Lung (tissue), 11 donors: ENCODE measurements at regions not wholly inside any gene's neighbourhood (a gene's known extent, or its start where the extent isn't known, plus 50 kb on each side); places are given as distances from the start of the nearest gene placed in this dataset.

Source experiments
- ATAC-seq: fragments of 200-7000 bp; cut with Tn5 transposase; one replicate; pipeline ENCODE4 v1.9.1; 2020; ENCODE audit warnings: moderate number of reproducible peaks; ENCODE audit not compliant: insufficient read depth, low FRiP score
- DNase-seq, 3 donors: peaks; one replicate each; pipeline ENCODE4 v3.0.0-alpha.2; 2013 to 2017
- H3K27ac ChIP-seq, 2 donors: one replicate each; pipeline ENCODE4 v1.5.1; 2013; ENCODE audit warnings: mild to moderate bottlenecking in 2 of 2, moderate library complexity in 2 of 2, control low read depth in 1 of 2, inconsistent platforms in 1 of 2, low read depth in 1 of 2, low read length in 1 of 2
- H3K27me3 ChIP-seq, 3 donors: one replicate each; pipeline ENCODE4 v1.5.1; 2013; ENCODE audit warnings: low read length in 2 of 3; ENCODE audit not compliant: control insufficient read depth in 3 of 3, insufficient read depth in 3 of 3
- H3K36me3 ChIP-seq, 4 donors: one replicate each; pipeline ENCODE4 v1.5.1; 2013; ENCODE audit warnings: low read length in 4 of 4, mild to moderate bottlenecking in 1 of 4, moderate library complexity in 1 of 4; ENCODE audit not compliant: control insufficient read depth in 4 of 4, insufficient read depth in 4 of 4
- H3K4me1 ChIP-seq, 5 donors: one replicate each; pipeline ENCODE4 v1.5.1; 2013; ENCODE audit warnings: low read length in 5 of 5, mild to moderate bottlenecking in 2 of 5, moderate library complexity in 1 of 5; ENCODE audit not compliant: control insufficient read depth in 5 of 5, insufficient read depth in 5 of 5
- H3K4me3 ChIP-seq: one replicate; pipeline ENCODE4 v1.5.1; 2013; ENCODE audit warnings: mild to moderate bottlenecking, control low read depth, moderate library complexity
- H3K9ac ChIP-seq, 2 donors: one replicate each; pipeline ENCODE4 v1.5.1; 2013; ENCODE audit warnings: low read length in 2 of 2, control low read depth in 1 of 2; ENCODE audit not compliant: insufficient read depth in 1 of 2
- H3K9me3 ChIP-seq, 4 donors: one replicate each; pipeline ENCODE4 v1.5.1; 2013; ENCODE audit warnings: low read length in 3 of 4, mild to moderate bottlenecking in 1 of 4, moderate library complexity in 1 of 4; ENCODE audit not compliant: control insufficient read depth in 4 of 4, insufficient read depth in 3 of 4
- WGBS, 2 donors: extraction: QIAGEN DNeasy Blood & Tissue Kit; methylation state at CpG; one replicate each; pipeline ENCODE4 v1.1.7; 2013; 5-methylcytosine and 5-hydroxymethylcytosine counted together
- TF ChIP-seq, protein P1 (sequence below): IDR thresholded peaks from 2 replicates; pipeline ENCODE4 v1.5.1; 2012; ENCODE audit warnings: mild to moderate bottlenecking; ENCODE audit errors: control extremely low read depth, extremely low read depth
- donor health status: control.
- donor health status: control.
- donor health status: Bipolar disorder and iron deficiency.
- donor health status: healthy.
- donor health status: DM: yes; HTN: yes; CAD: no.

- H3K27ac ChIP-seq = no peak overlapping the region
- H3K27me3 ChIP-seq = no peaks in the 10 kb centered on the region
- 75 to 76% methylated on average over 1 of the region's 1 CpG for WGBS, 2 donors
- H3K9me3 ChIP-seq = no peaks in the 10 kb centered on the region
- no peak for ATAC-seq
- no peak overlapping the region for H3K9ac ChIP-seq
- no peaks in the 10 kb centered on the region for H3K36me3 ChIP-seq
- TF ChIP-seq, protein P1, sequence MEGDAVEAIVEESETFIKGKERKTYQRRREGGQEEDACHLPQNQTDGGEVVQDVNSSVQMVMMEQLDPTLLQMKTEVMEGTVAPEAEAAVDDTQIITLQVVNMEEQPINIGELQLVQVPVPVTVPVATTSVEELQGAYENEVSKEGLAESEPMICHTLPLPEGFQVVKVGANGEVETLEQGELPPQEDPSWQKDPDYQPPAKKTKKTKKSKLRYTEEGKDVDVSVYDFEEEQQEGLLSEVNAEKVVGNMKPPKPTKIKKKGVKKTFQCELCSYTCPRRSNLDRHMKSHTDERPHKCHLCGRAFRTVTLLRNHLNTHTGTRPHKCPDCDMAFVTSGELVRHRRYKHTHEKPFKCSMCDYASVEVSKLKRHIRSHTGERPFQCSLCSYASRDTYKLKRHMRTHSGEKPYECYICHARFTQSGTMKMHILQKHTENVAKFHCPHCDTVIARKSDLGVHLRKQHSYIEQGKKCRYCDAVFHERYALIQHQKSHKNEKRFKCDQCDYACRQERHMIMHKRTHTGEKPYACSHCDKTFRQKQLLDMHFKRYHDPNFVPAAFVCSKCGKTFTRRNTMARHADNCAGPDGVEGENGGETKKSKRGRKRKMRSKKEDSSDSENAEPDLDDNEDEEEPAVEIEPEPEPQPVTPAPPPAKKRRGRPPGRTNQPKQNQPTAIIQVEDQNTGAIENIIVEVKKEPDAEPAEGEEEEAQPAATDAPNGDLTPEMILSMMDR = no peak
- DNase-seq = no peak
- no peaks in the 10 kb centered on the region for H3K4me1 ChIP-seq
- H3K4me3 ChIP-seq = no peak overlapping the region
These were observed 836.7 kb downstream of the CBLN2 start for GRCh38 chr18:71707400-71707799.

DNA sequence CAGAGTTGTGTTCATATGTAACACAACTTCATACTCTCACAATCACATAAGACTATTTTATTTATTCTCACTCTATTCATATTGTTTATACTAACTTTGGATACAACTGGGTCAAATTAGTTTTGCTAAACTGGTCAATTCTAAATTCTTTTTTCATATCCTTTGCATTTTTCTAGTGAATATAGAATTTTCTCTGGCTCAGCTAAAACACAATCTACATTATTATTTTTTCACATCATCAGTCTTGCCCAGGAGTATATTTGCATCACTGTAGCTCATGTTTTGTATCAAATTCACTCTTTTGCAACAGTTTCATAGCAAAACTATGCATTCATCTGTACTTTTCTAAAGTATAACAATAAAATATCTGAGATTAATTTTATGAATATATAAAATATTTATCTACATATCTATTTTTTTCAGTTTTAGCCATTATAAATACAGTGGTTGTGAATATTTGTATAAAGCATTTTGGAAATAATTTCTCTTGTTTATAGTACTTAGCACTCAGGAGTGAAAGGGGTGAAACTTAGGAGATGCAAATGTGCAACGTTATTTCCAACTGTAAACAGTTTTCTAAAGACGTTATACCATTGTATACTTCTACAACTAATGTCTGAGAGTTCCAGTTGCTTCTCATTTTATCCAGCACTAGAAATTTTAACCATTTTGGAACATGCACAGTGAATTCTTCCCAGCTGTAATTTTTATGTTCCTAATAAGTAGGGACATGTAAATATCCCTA lies 854.6 kb downstream of the CBLN2 start:
- peak in 2 of 3 donors; percentile 82 to 83 for DNase-seq
- WGBS, 2 donors = 55% methylated on average over 2 of the region's 2 CpGs
- H3K4me1 ChIP-seq = peaks cover 0 to 12% (median 0%) of the 10 kb centered on the region in 5 donors

DNA sequence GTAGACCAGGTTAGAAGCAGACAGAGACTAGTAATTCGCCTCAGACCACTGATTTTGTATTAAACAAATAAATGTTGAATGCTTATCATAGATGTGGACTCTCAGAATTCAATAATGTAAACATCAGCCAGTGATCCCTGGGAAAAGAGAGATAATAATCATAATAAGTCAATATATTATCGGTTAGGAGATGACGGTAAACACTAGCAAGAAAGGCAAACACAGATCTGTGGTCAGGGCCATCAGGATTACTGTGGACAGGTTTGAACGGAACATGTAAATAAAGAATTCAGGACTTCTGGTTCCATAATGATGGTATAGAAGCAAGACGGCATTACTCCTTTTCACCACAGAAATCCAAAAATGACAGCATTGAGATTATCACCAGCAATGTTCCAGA lies 861.6 kb downstream of the CBLN2 start:
- Histone ChIP-seq H3K4me3 (no peak overlapping the region), H3K27ac (no peak overlapping the region), H3K9me3 (peaks cover 0 to 5% (median 2%) of the 10 kb centered on the region in 4 donors), H3K9ac (no peak overlapping the region), H3K27me3 (no peaks in the 10 kb centered on the region), H3K36me3 (no peaks in the 10 kb centered on the region), H3K4me1 (no peaks in the 10 kb centered on the region)
- WGBS, 2 donors = 79 to 81% methylated on average over 5 of the region's 5 CpGs
- TF ChIP-seq, protein P1 = no peak
- DNase-seq = no peak
- no peak for ATAC-seq

More for the DNA sequence above, 854.6 kb downstream of the CBLN2 start:
- TF ChIP-seq, protein P1 = no peak
- no peak overlapping the region for H3K9ac ChIP-seq
- no peaks in the 10 kb centered on the region for H3K27me3 ChIP-seq
- H3K9me3 ChIP-seq = no peaks in the 10 kb centered on the region
- no peak for ATAC-seq
- H3K27ac ChIP-seq = no peak overlapping the region
- no peak overlapping the region for H3K4me3 ChIP-seq
- H3K36me3 ChIP-seq = no peaks in the 10 kb centered on the region

GRCh38 chr18:71678144-71678543 lies 866.0 kb downstream of the CBLN2 start:
- Histone ChIP-seq H3K9ac (no peak overlapping the region), H3K9me3 (peaks cover 0 to 9% (median under 1%) of the 10 kb centered on the region in 4 donors), H3K36me3 (no peaks in the 10 kb centered on the region), H3K4me1 (no peaks in the 10 kb centered on the region), H3K4me3 (no peak overlapping the region), H3K27ac (no peak overlapping the region), H3K27me3 (no peaks in the 10 kb centered on the region)
- TF ChIP-seq, protein P1 = no peak
- WGBS, 2 donors = 84 to 85% methylated on average over 2 of the region's 2 CpGs
- ATAC-seq (no peak), DNase-seq (no peak)
